ENCODE measurements at regions not wholly inside any gene's neighbourhood (a gene's known extent, or its start where the extent isn't known, plus 50 kb on each side); places are given as distances from the start of the nearest gene placed in this dataset.

DNA sequence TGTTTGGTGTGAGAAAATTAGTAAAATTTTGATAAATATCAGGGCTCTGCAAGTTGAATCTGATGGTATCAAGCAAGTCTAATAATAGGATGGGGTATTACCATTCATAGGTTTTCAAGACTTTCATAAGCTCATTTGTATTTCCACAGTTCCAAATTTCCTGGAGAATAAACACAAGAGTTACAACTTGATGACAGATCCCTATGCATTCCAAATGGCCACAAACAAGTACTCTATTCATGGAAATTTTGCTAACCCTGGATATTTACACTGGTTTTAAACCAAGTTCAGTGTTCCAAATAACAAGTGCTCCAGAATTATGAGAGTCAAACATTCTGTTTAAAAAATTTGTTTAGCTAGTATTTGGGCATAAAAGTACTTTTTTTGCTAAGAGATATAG, 75.0 kb upstream of the CNTN6 start:
- TF ChIP-seq POLR2AphosphoS5 (IDR thresholded peaks at IDR 0.05; ENCODE audit: low read depth, low read length) (no peak), POLR2A (IDR thresholded peaks at IDR 0.05; ENCODE audit: low read depth, low read length) (no peak), TAF1 (IDR thresholded peaks at IDR 0.05; ENCODE audit: borderline replicate concordance, low read depth, low read length) (no peak)
